Stimulated activated CD4-positive, alpha-beta T cell treated with anti-CD3 and anti-CD28 coated beads, TNF-alpha, amount 100 ng/mL, for 24 hours (primary cell): ENCODE measurements at regions not wholly inside any gene's neighbourhood (a gene's known extent, or its start where the extent isn't known, plus 50 kb on each side); places are given as distances from the start of the nearest gene placed in this dataset.
"Not testable (repeated sequence)": the region's sequence is repeated elsewhere in the genome, so short reads cannot be mapped to it uniquely, and the experiment has no call there.

Experiments
- DNase-seq, 3 experiments: peaks; one replicate each; pipeline ENCODE4 v3.0.0-alpha.2; 2020; ENCODE audit warnings: low read depth in 3 of 3

DNA sequence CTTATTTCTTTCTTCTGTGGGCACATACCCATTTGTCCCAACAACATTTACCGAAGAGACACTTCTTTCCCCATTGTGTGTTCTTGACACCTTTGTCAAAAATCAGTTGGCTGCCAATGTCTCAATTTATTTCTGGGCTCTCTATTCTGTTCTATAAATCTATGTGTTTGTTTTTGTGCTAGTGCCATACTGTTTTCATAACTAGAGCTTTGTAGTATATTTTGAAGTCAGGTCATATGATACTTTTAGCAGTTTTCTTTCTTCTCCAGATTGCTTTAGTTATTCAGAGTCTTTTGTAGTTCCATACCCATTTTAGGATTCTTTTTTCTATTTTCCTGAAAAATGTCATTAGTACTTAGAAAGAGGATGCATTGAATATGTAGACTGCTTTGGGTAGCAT, 1276.3 kb downstream of the SLITRK1 start:
- DNase-seq: no peak

DNA sequence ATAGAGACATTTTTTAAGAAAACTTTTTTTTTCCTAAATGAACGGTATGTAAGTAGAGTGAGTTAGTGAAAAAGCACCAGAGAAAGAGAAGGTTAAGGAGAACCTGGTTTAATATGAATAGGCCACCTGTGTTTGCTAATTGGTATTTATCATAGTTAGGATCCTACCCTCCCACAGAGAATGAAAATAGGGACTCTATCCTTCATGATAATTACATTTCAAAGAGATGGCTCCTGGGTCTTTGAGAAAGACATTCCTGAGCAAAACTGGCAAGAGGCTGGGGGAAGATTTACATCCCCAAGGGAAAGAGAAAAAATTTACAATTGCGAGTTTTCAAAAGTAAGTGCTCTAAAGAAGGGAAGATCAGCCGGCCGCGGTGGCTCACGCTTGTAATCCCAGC, 1284.5 kb downstream of the SLITRK1 start:
- no peak for DNase-seq

DNA sequence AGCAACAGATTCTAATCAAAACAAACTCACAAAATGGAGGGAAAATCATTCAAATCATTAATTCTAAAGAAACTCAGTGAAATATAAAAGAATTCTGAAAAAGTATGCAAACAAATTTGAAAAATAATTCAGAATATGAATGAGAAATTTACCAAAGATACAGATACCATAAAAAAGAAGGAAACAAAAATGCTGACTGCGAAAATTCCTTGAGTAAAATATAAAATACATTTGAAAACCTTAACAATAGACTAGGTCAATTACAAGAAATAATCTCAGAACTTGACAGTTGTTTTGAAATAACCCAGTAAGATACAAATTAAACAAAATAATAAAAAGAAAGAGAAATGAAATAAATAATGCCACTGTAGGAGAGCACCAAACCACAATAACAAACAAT, 1289.0 kb downstream of the SLITRK1 start:
- no peak for DNase-seq

DNA sequence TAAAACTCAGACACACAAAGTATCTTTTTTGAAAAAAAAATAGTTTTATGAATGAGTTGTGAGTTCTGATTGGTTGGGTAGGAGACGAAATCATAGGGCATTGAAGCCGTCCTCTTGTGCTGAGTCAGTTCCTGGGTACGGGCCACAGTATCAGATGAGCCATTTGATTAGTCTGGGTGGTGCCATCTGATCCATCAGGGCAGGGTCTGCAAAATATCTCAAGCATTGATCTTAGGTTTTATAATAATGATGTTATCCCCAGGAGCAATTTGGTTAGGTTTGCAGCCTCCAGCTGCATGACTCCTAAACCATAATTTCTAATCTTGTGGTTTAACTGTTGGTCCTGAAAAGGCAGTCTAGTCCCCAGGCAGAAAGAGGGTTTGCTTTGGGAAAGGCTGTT, 1310.6 kb downstream of the SLITRK1 start:
- no peak for DNase-seq

DNA sequence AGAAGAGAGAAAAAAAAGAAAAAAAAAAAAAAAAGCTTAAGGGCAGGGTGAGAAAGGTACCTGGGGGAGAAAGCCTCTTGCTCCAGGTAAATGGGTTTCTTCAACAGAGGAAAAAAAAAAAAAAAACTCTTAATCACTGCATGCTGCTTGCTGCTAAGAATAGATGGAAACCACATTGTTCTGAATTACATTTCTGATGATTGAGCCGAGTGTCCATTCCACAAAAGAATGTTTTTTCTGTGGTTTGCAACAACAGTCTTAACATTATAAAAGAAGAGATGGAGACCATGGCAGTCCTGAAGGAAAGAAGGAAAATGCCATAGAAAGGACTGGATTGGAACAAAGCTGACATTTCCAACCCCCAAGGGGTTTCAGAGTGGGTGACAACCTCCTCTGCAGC, 1312.7 kb downstream of the SLITRK1 start:
- no peak for DNase-seq

DNA sequence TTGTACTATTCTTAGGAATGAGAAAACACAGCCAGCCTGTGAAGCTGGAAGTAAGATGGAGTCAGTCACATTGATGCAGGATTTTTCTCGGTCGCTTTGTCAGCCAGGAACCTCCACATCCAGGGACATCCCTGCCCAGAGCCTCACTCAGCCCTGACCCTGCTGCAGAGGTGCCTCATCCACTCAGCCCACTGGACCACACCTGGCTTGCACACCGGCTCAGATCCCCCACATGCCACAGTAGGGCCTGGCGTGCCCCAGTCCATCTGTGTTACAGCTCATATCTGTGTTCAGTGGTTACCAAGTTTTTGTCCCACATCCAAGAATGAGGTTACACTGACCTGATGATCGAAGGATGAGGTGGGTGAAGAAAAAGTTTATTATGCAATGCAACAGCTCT, 1315.4 kb downstream of the SLITRK1 start:
- no peak for DNase-seq

DNA sequence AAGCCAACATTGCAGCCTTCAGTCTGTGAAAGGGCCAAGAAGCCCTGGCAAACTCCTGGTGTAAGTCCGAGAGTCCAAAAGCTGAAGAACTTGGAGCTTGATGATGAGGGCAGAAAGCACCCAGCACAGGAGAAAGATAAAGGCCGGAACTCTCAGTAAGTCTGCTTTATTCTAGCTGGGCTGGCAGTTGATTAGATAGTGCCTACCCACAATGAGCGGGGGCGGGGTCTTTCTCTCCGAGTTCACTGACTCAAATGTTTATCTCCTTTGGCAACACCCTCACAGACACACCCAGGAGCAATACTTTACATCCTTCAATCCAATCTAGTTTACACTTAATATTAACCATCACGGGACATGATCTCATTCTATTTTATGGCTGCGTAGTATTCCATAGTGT, 1317.1 kb downstream of the SLITRK1 start:
- DNase-seq: no peak

DNA sequence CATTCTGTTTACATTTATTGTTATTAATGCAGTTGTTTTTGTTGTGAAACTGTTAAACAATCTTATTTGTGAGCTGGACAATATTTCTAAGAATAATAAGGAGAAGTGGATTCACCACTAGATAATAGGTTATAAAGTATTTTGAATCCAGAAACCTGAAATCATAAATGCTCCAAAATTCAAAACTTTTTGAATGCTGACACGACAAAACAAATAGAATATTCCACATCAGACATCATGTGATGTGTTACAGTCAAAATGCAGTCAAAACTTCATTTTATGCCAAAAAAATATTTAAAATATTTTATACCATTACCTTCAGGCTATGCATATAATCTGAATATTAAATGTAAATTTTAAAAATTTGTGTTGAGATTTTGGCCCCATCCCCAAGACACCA, 1321.4 kb downstream of the SLITRK1 start:
- no peak for DNase-seq

DNA sequence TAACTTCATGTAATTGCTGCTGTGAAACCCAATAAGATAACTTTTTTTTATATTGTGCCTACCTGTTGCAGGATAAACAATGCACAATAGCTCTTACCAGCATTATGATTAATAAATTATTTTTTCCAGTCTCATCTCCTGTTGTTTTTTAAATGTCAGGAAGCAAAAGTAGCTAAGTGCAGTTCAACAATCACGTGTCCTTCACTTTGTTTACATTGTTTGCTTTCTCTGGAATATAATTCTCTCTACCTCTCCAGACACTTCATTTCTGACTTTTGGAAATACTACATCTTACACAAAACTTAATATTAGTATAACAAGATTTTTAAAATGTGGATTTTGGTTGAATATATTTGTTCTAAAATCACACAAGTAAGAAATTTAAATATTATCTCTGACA, 1359.4 kb downstream of the SLITRK1 start:
- no peak for DNase-seq

DNA sequence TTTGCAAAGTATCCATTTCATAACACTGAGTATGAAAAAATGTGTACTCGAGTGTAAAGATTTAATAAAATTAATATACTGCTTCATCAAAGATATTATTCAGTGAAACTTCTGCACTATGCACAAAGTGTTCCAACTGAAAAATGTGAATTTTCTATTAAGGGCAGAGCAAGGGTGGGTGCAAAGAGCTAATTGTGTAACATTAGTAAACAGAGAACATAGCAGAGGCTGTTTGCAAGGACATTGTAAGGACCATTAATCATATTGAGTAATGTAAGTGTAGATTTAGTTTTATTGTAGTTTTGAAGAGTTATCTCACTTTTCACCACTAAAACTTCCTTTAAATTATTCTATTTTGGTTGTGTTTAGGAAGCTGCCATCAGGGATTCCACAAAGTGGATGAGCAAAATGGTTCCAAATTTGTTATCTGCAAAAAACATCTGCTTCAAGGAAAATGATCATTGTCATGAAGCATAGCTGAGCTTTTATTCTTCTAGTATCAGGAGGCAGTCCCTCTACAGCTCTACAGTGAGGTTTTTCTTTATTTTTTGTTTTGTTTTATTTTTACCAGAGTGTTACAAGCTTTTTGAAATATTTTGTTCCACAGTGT, 1375.4 kb downstream of the SLITRK1 start:
- DNase-seq: no peak

DNA sequence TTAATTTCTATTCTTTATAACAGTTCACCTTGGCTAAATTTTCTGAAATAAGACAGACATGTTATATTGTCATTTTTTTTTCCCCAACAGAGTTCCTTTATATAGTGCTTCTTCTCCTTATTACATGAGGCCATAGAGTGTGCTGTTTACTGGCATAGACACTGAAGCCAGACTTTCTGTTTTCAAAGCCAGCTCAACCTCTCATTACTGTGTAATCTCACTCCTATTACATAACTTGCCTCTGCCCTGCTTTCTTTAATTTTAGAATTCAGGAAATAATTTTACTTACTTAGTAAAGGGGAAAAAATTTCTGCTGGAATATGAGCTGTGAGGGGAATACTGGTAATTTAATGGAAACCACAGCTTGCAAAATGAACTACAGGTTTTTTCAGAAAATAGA, 1380.4 kb downstream of the SLITRK1 start:
- DNase-seq: no peak

DNA sequence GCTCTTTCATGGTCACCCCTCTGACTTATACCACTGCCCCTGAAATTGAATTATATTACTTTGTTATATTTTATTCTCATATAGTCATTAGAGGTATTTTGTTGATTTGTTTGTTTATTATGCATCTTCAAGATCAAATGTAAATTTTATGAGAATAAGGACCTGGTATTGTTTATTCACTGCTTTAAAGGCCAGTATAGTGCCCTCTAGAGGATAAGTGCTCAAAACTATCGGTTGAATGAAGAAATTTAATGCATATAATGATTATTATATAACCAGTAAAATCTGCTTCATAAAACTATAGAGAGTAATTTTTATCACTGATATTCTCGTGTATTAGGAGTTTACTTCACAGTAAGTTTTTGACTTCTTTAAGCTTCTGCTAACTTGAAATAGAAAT, 1401.9 kb downstream of the SLITRK1 start:
- no peak for DNase-seq

DNA sequence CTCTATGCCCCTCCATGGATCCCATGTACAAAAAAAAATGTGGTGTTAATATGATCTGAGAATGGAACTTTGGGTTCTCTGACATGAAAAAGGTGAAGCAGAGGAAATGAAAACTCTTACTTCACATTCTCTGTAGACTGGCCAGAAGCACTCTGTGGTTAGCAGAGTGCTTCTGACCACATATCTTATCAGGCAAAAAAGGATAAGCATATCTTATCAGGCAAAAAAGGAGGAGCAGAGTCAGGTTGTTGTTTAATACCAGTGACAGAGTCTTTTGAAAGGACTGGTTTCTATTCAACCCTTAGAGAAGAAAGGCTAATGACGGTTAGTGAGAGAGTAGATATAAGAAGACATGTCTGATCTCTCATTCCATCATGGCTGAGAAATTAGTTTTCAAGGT, 1404.8 kb downstream of the SLITRK1 start:
- DNase-seq: no peak

DNA sequence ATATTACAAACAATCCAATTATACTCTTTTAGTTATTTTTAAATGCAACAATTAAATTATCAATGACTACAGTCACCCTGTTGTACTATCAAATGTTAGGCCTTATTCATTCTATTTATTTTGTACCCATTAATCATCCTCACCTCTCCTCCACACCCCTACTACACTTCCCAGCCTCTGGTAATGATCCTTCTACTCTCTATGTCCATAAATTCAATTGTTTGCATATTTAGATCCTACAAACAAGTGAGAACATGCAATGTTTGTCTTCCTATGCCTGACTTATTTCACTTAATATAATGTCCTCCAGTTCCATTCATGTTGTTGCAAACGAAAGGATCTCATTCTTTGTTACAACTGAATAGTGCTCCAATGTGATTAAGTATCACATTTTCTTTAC, 1414.6 kb downstream of the SLITRK1 start:
- no peak for DNase-seq

DNA sequence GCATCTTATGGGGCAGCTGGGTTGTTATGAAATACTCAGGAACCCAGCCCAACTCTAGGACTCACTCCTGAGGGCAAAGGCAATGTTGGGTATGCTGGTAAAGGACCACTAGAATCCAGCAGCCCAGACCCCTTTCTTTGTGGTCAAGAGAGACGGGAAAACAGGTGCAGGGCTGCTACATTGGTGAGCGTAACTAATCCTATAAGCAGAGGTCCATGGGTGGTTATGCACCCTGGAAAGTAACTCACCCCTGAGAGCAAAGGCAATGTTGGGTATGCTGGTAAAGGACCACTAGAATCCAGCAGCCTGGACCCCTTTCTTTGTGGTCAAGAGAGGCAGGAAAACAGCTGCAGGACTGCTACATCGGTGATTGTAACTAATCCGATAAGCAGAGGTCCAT, 1422.7 kb downstream of the SLITRK1 start:
- DNase-seq: not testable (repeated sequence)

DNA sequence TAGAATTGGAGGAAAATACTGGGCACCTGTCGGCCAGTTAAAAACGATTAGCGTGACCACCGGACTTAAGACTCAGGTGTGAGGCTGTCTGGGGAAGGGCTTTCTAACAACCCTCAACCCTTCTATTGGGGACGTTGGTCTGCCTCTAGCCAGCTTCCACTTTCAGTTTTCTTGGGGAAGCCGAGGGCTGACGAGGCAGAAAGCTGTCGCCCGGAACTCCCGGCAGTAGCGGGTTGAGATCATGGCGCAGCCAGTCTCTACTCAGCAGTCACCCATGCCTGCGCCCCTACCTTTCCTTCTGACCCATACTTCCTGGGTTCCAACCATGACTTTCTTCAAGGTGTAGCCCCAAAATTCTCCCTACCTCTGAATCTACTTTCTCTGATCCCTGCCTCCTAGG, 1424.1 kb downstream of the SLITRK1 start:
- DNase-seq: no peak

DNA sequence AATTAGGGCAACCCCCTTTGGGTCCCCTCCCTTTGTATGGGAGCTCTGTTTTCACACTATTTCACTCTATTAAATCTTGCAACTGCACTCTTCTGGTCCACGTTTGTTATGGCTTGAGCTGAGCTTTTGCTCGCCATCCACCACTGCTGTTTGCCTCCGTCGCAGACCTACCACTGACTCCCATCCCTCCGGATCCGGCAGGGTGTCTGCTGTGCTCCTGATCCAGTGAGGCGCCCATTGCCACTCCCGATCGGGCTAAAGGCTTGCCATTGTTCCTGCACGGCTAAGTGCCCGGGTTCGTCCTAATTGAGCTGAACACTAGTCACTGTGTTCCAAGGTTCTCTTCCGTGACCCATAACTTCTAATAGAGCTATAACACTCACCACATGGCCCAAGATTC, 1424.7 kb downstream of the SLITRK1 start:
- not testable (repeated sequence) for DNase-seq

DNA sequence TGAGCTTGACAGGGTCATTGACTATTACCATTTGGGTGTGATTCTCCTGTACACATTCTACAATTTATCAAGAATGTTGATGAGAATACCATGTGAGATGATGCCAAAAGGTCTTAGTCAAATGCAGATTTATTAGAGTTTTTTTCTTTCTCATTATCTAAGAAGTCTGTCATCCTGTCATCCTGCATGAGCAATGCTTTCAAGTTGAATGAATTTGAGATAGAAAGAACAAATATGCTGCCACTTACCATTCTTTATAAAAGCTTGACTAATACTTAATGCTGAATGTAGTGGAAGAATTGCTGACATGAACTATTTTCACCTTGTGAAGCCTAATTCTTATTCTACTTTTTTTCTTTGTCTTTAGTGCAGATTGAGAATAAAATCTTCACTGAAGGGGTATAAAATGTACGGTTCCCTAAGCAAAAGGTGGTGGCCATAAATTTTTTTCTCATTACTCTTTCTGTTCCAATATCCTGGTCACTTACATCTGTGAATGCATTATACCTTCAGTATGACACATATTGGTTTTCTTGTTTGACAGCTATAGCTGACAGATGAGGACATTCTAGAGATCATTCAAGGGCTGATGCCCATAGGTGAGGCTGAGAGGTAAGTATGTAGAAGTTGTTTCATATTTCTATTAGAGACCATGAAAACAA, 1434.7 kb downstream of the SLITRK1 start:
- no peak for DNase-seq

DNA sequence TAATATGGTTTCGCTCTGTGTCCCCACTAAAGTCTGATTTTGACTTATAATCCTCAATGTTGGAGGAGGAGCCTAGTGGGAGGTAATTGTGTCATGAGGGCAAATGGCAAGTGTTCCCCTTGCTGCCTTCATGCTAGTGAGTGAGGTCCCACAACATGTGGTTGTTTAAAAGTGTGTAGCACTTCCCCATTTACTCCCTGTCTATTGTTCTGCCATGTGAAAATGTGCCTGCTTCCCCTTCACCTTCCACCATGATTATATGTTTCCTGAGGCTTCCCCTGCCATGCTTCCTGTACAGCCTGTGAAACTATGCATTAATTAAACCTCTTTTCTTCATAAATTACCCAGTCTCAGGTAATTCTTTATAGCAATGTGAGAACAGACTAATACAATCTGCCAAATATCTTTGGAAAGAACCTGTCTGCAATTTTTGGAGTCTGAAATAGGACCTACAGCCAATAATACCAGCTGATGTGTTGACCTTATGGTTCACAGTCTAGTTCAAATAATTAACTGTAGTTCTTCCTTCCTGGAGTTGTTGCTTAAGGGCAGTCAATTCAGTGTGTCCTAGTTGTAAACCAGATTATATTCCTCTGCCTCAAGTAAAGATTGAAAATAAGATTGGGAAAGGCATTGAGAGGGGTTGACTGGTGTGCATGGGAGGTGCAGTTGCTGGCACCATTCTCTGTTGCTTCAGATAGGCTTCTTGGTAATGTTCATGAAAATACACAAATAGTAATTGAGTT, 1442.9 kb downstream of the SLITRK1 start:
- no peak for DNase-seq

DNA sequence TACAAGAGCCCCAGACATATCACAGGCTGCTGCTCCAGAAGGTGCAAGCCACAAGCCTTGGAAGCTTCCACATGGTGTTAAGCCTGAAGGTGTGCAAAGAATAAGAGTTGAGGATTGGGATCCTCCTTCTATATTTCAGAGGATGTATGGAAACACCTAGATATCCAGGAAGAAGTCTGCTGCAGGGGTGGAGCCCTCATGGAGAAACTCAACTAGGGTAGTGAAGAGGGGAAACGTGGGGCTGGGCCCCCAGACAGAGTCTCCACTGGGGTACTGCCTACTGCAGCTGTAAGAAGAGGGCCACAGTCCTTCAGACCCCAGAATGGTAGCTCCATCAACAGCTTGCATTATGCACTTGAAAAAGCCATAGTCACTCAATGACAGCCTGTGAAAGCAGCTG, 1444.0 kb downstream of the SLITRK1 start:
- no peak for DNase-seq

DNA sequence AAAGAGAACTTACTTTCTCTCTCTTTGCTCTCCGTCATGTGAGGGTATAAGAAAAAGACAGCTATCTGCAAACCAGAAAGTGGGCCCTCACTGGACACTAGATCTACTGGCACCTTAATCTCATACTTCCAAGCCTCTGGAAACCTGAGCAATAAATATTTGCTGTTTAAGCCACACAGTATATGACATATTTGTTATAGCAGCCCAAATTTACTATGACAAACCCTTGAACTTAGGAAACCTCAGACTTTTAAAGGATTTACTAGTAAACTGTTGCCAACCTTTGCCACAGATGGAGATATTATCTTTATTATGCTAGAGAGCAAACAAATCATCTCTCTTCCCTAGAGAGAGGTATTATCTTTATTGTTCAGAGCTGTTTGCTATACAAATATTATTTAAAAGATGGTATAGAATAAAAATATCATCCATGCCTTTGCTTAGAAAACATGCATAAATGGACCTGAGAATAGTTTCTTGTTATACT, 1446.1 kb downstream of the SLITRK1 start:
- DNase-seq: no peak

DNA sequence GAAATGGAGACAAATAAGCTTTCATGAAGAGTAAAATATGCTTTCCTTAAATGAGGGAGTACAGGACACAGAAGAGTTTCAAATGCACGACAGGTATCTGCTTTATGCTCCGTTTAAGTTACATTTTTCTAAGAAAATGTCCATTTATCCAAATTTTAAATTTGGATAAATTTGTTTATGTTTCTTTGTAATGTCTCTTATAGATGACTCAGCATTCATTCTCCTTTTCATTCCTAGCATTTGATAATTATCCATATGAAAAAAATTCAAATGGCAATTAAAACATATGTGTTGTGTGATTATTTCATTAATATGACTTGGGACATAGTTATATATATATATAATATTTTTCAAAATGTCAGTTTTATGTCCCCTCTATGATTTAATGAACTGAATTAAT, 1449.3 kb downstream of the SLITRK1 start:
- DNase-seq: no peak

DNA sequence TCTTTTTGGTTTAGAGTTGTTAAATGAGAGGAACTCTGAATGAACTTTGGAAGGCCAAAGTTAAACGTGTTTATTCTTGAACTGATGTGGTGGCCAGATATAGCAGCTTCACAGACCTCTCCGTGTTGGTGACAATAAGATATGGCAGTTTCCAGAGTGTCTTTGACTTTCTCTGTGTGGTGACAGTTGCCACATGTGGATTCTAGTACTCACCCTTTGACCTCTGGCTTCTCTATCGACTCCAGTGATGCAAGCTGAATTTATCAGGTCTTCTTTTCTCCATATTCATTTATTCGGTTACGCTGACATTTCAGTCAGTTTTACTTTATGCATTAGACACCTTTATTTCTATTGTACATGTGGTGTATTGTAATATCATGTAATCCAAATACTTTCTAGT, 1469.5 kb downstream of the SLITRK1 start:
- DNase-seq: no peak
